HEK293 (cell line): ENCODE measurements at regions not wholly inside any gene's neighbourhood (a gene's known extent, or its start where the extent isn't known, plus 50 kb on each side); places are given as distances from the start of the nearest gene placed in this dataset.

Experiments used
- CTCF ChIA-PET: fragments of 350-600 bp; formaldehyde crosslinking; extraction: SDS; loops from one replicate; lab custom pipeline; 2021; ENCODE audit warnings: antibody characterized with exemption; lab: Yijun Ruan, JAX
- POLR2A ChIA-PET: fragments of 300-600 bp; formaldehyde crosslinking; extraction: SDS; loops from one replicate; lab custom pipeline; 2020; ENCODE audit warnings: antibody characterized with exemption, inconsistent platforms; lab: Yijun Ruan, JAX
- H3K27ac ChIP-seq: fragments of 200-500 bp; sonication (Bioruptor generic); 2 replicates; pipeline ENCODE4 v1.5.1; 2014; ENCODE audit warnings: low read depth, low read length, control low read depth, inconsistent platforms; ENCODE audit errors: extremely low read depth
- H3K36me3 ChIP-seq, 2 experiments: fragments of 200-500 bp in 1 of 2; sonication (Bioruptor generic) in 1 of 2; 1 replicate in 1 of 2; 2 replicates in 1 of 2; pipeline ENCODE4 v1.5.1; 2014 to 2017; ENCODE audit warnings: inconsistent platforms in 2 of 2, low read length in 2 of 2; ENCODE audit not compliant: control insufficient read depth in 2 of 2, insufficient read depth in 1 of 2
- H3K4me1 ChIP-seq: fragments of 200-500 bp; sonication (Bioruptor generic); 2 replicates; pipeline ENCODE4 v1.5.1; 2014; ENCODE audit warnings: mild to moderate bottlenecking, low read length, inconsistent platforms; ENCODE audit not compliant: control insufficient read depth, insufficient read depth
- H3K4me3 ChIP-seq: 2 replicates; pipeline ENCODE4 v1.5.1; 2011; ENCODE audit warnings: low read depth, mild to moderate bottlenecking, control low read depth, low read length, moderate library complexity
- H3K9me3 ChIP-seq: fragments of 200-500 bp; sonication (Bioruptor generic); 2 replicates; pipeline ENCODE4 v1.5.1; 2014; ENCODE audit warnings: low read depth, low read length, inconsistent platforms; ENCODE audit not compliant: control insufficient read depth, insufficient read depth
- ATF2 ChIP-seq: fragments of 450-650 bp; formaldehyde crosslinking; IDR thresholded peaks from 2 replicates; pipeline ENCODE4 v1.5.1; 2016; ENCODE audit warnings: missing biosample characterization, missing genetic modification characterization, low read depth
- CTCF ChIP-seq: fragments of 450-650 bp; formaldehyde crosslinking; IDR thresholded peaks from 2 replicates; pipeline ENCODE4 v1.5.1; 2016; ENCODE audit warnings: missing biosample characterization, missing genetic modification characterization
- REST ChIP-seq: fragments of 450-650 bp; formaldehyde crosslinking; IDR thresholded peaks from 2 replicates; pipeline ENCODE4 v1.5.1; 2016; ENCODE audit warnings: missing biosample characterization, missing genetic modification characterization
- TCF7L2 ChIP-seq: IDR thresholded peaks from 2 replicates; pipeline ENCODE4 v1.6.1; 2011; ENCODE audit warnings: low read depth, mild to moderate bottlenecking, inconsistent platforms, low read length, moderate library complexity, borderline replicate concordance
- ZBTB11 ChIP-seq: fragments of 450-650 bp; formaldehyde crosslinking; conservative IDR thresholded peaks from 2 replicates; pipeline ENCODE4 v1.5.1; 2016; ENCODE audit warnings: low read depth, missing biosample characterization, missing genetic modification characterization
- ZEB2 ChIP-seq: fragments of 450-650 bp; formaldehyde crosslinking; IDR thresholded peaks from 2 replicates; pipeline ENCODE4 v1.5.1; 2016; ENCODE audit warnings: missing biosample characterization, missing genetic modification characterization
- ZNF148 ChIP-seq: fragments of 450-650 bp; formaldehyde crosslinking; IDR thresholded peaks from 2 replicates; pipeline ENCODE4 v1.5.0; 2017; ENCODE audit warnings: missing biosample characterization, missing genetic modification characterization, borderline replicate concordance
- ZNF362 ChIP-seq: fragments of 450-650 bp; formaldehyde crosslinking; IDR thresholded peaks from 2 replicates; pipeline ENCODE4 v1.5.1; 2016; ENCODE audit warnings: missing biosample characterization, missing genetic modification characterization
- ZNF423 ChIP-seq: fragments of 450-650 bp; formaldehyde crosslinking; IDR thresholded peaks from 2 replicates; pipeline ENCODE4 v1.5.1; 2016; ENCODE audit warnings: missing biosample characterization, missing genetic modification characterization
- ZNF501 ChIP-seq: fragments of 450-650 bp; formaldehyde crosslinking; IDR thresholded peaks from 2 replicates; pipeline ENCODE4 v1.5.1; 2016; ENCODE audit warnings: missing biosample characterization, missing genetic modification characterization
- ZNF513 ChIP-seq: fragments of 450-650 bp; IDR thresholded peaks from 2 replicates; pipeline ENCODE4 v1.5.1; 2018; ENCODE audit warnings: missing biosample characterization, missing genetic modification characterization
- ZNF529 ChIP-seq: fragments of 450-650 bp; formaldehyde crosslinking; IDR thresholded peaks from 2 replicates; pipeline ENCODE4 v1.5.1; 2017; ENCODE audit warnings: missing genetic modification characterization, missing biosample characterization; ENCODE audit not compliant: insufficient replicate concordance
- ZNF558 ChIP-seq: fragments of 450-650 bp; formaldehyde crosslinking; IDR thresholded peaks from 2 replicates; pipeline ENCODE4 v1.5.1; 2016; ENCODE audit warnings: missing biosample characterization, missing genetic modification characterization
- ZNF580 ChIP-seq: fragments of 450-650 bp; formaldehyde crosslinking; IDR thresholded peaks from 2 replicates; pipeline ENCODE4 v1.5.1; 2016; ENCODE audit warnings: missing biosample characterization, missing genetic modification characterization
- ZNF596 ChIP-seq: fragments of 450-650 bp; IDR thresholded peaks from 2 replicates; pipeline ENCODE4 v1.5.0; 2018; ENCODE audit warnings: missing biosample characterization, mild to moderate bottlenecking, missing genetic modification characterization, moderate library complexity
- ZNF610 ChIP-seq: fragments of 450-650 bp; formaldehyde crosslinking; IDR thresholded peaks from 2 replicates; pipeline ENCODE4 v1.5.1; 2016; ENCODE audit warnings: missing biosample characterization, missing genetic modification characterization, borderline replicate concordance
- ZNF76 ChIP-seq: fragments of 450-650 bp; formaldehyde crosslinking; IDR thresholded peaks from 2 replicates; pipeline ENCODE4; 2016; ENCODE audit warnings: low read depth, missing biosample characterization, missing genetic modification characterization, borderline replicate concordance
- ZSCAN16 ChIP-seq: fragments of 450-650 bp; formaldehyde crosslinking; IDR thresholded peaks from 2 replicates; pipeline ENCODE4 v1.5.1; 2016; ENCODE audit warnings: missing biosample characterization, missing genetic modification characterization

- TF ChIP-seq ZNF558 (tag by site-specific recombination) (no peak), ZNF596 (tag by site-specific recombination) (no peak), ZNF610 (tag by site-specific recombination) (no peak), ZNF501 (tag by site-specific recombination) (no peak), ZSCAN16 (tag by site-specific recombination) (no peak), ZNF580 (tag by site-specific recombination) (no peak), ZEB2 (no peak), ZNF362 (no peak), ZNF76 (no peak), ZNF423 (no peak), REST (tag by site-specific recombination) (no peak), CTCF (tag by site-specific recombination) (no peak), ZNF513 (tag by site-specific recombination) (no peak), TCF7L2 (no peak), ATF2 (no peak), ZBTB11 (tag by site-specific recombination) (no peak), ZNF529 (tag by site-specific recombination) (no peak), ZNF148 (tag by site-specific recombination) (no peak)
- ChIA-PET CTCF (no interaction called here), POLR2A (no interaction called here)
- Histone ChIP-seq H3K4me1 (no peaks in the 10 kb centered on the region), H3K4me3 (no peak overlapping the region), H3K9me3 (no peaks in the 10 kb centered on the region), H3K27ac (no peak overlapping the region), H3K36me3 (no peaks in the 10 kb centered on the region)
Measured at GRCh38 chr7:86970986-86971385, 88.5 kb downstream of the ELAPOR2 start.
